HepG2 (cell line): ENCODE measurements at regions not wholly inside any gene's neighbourhood (a gene's known extent, or its start where the extent isn't known, plus 50 kb on each side); places are given as distances from the start of the nearest gene placed in this dataset.
A peak's percentile ranks its signal among the peaks of the same experiment; 100 is the strongest.

ENCODE experiments used
- CBX2 ChIP-seq, 2 experiments: fragments of 200-600 bp in 1 of 2; sonication (generic); formaldehyde crosslinking in 1 of 2; IDR thresholded peaks; 2 replicates each; pipeline versions ENCODE4 v1.7.0 to v1.8.1; 2018 to 2022; ENCODE audit warnings: low read depth in 2 of 2, low read length in 1 of 2, mild to moderate bottlenecking in 1 of 2, missing genetic modification reagents in 1 of 2
- GATA4 ChIP-seq: sonication (generic); IDR thresholded peaks from 2 replicates; pipeline ENCODE4 v1.6.1; 2016; ENCODE audit warnings: antibody characterized with exemption, low read depth, borderline replicate concordance
- HNF1B ChIP-seq: sonication (generic); formaldehyde crosslinking; IDR thresholded peaks from 2 replicates; pipeline ENCODE4 v1.5.1; 2020; ENCODE audit warnings: mild to moderate bottlenecking, moderate library complexity, missing genetic modification reagents
- MAZ ChIP-seq, 2 experiments: sonication (generic) in 1 of 2; formaldehyde crosslinking in 1 of 2; IDR thresholded peaks; 2 replicates each; pipeline versions ENCODE4 v1.5.0 to v1.6.1; 2012 to 2020; ENCODE audit warnings: low read depth in 2 of 2, mild to moderate bottlenecking in 2 of 2, borderline replicate concordance in 1 of 2, improper control_type of control experiment in 1 of 2, low read length in 1 of 2, missing genetic modification reagents in 1 of 2, moderate library complexity in 1 of 2
- PATZ1 ChIP-seq: sonication (generic); formaldehyde crosslinking; IDR thresholded peaks from 2 replicates; pipeline ENCODE4 v1.4.0; 2020; ENCODE audit warnings: missing genetic modification reagents
- RORA ChIP-seq: sonication (generic); formaldehyde crosslinking; IDR thresholded peaks from 2 replicates; pipeline ENCODE4 v1.5.0; 2020; ENCODE audit warnings: mild to moderate bottlenecking, missing genetic modification reagents, moderate library complexity
- TBL1XR1 ChIP-seq: fragments of 150-350 bp; IDR thresholded peaks from 2 replicates; pipeline ENCODE4 v1.6.1; 2014; ENCODE audit warnings: borderline replicate concordance, low read length; ENCODE audit not compliant: partially characterized antibody
- THAP11 ChIP-seq: IDR thresholded peaks from 2 replicates; pipeline ENCODE4 v1.6.1; 2016; ENCODE audit warnings: missing biosample characterization, missing genetic modification reagents
- ZBTB20 ChIP-seq: sonication (generic); formaldehyde crosslinking; IDR thresholded peaks from 2 replicates; pipeline ENCODE4 v1.8.1; 2023; ENCODE audit warnings: missing genetic modification reagents, low read depth, mild to moderate bottlenecking, borderline replicate concordance
- ZBTB39 ChIP-seq: sonication (generic); formaldehyde crosslinking; IDR thresholded peaks from 2 replicates; pipeline ENCODE4 v1.5.0; 2020; ENCODE audit warnings: missing genetic modification reagents
- ZHX2 ChIP-seq, 2 experiments: sonication (generic) in 1 of 2; formaldehyde crosslinking in 1 of 2; IDR thresholded peaks; 2 replicates each; pipeline versions ENCODE4 v1.6.1 to v1.9.0; 2014 to 2022; ENCODE audit warnings: antibody characterized with exemption in 1 of 2, borderline replicate concordance in 1 of 2, inconsistent platforms in 1 of 2, low read depth in 1 of 2, missing genetic modification reagents in 1 of 2
- ZNF18 ChIP-seq: sonication (generic); formaldehyde crosslinking; IDR thresholded peaks from 2 replicates; pipeline ENCODE4 v1.8.0; 2022; ENCODE audit warnings: mild to moderate bottlenecking, missing genetic modification reagents; ENCODE audit not compliant: insufficient replicate concordance

GRCh38 chr6:63458480-63459115, 113.7 kb upstream of the LOC128125822 start (continued):
- TF ChIP-seq ZHX2 (IDR thresholded peaks at IDR 0.05; ENCODE audit: low read depth) (peak; percentile 31; the same call in 1 of the 2 replicates), ZHX2 (CRISPR knock-in tag; IDR thresholded peaks at IDR 0.05; ENCODE audit: borderline replicate concordance) (no peak; the same call in 1 of the 2 replicates), ZBTB20 (CRISPR knock-in tag) (peak; percentile 93; the same call in 1 of the 2 replicates), ZBTB39 (CRISPR knock-in tag) (peak; percentile 70; the same call in 1 of the 2 replicates), TBL1XR1 (peak; percentile 92), GATA4 (peak; percentile 97), RORA (CRISPR knock-in tag) (no peak), CBX2 (IDR thresholded peaks at IDR 0.05; ENCODE audit: low read depth, low read length) (no peak), CBX2 (CRISPR knock-in tag; IDR thresholded peaks at IDR 0.05; ENCODE audit: low read depth) (no peak), THAP11 (CRISPR knock-in tag) (peak; percentile 86), HNF1B (CRISPR knock-in tag) (peak; percentile 84; the same call in 1 of the 2 replicates), ZNF18 (peak; percentile 80), MAZ (IDR thresholded peaks at IDR 0.05; ENCODE audit: borderline replicate concordance, low read depth, low read length) (no peak), MAZ (CRISPR knock-in tag; IDR thresholded peaks at IDR 0.05; ENCODE audit: low read depth) (0 out of 2 replicates have a peak, but pooled peaks have one; percentile 41), PATZ1 (CRISPR knock-in tag) (0 out of 2 replicates have a peak, but pooled peaks have one; percentile 16)
